GM10266 (cell line): ENCODE measurements at regions not wholly inside any gene's neighbourhood (a gene's known extent, or its start where the extent isn't known, plus 50 kb on each side); places are given as distances from the start of the nearest gene placed in this dataset.

ENCODE experiments used
- DNase-seq: peaks from one replicate; pipeline ENCODE4 v3.0.0; 2012; ENCODE audit errors: extremely low spot score
- TF ChIP-seq, protein P1 (sequence below): IDR thresholded peaks from 2 replicates; pipeline ENCODE4 v1.5.1; 2012; ENCODE audit warnings: mild to moderate bottlenecking, low read depth; ENCODE audit not compliant: control insufficient read depth, insufficient read depth; ENCODE audit errors: missing control alignments

DNA sequence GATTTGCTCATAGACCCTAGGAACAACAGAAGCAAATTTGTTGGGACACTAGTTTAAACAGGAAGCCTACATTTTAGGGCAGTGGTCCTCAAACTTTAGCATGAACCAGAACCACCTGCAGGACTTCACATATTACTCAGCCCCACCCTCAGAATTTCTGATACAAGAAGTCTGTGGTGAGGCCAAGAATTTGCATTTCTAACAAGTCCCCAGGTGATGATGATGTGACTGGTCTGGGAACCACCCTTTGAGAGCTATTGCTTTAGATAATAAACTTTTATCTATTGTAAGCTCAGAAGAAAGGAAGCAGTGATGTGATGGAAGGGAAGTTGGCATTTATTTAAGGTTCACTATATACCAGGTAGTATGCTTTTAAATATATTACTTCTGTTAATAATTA lies 194.0 kb downstream of the FAM181B start:
- no peak for DNase-seq
- TF ChIP-seq, protein P1, sequence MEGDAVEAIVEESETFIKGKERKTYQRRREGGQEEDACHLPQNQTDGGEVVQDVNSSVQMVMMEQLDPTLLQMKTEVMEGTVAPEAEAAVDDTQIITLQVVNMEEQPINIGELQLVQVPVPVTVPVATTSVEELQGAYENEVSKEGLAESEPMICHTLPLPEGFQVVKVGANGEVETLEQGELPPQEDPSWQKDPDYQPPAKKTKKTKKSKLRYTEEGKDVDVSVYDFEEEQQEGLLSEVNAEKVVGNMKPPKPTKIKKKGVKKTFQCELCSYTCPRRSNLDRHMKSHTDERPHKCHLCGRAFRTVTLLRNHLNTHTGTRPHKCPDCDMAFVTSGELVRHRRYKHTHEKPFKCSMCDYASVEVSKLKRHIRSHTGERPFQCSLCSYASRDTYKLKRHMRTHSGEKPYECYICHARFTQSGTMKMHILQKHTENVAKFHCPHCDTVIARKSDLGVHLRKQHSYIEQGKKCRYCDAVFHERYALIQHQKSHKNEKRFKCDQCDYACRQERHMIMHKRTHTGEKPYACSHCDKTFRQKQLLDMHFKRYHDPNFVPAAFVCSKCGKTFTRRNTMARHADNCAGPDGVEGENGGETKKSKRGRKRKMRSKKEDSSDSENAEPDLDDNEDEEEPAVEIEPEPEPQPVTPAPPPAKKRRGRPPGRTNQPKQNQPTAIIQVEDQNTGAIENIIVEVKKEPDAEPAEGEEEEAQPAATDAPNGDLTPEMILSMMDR, result no peak

DNA sequence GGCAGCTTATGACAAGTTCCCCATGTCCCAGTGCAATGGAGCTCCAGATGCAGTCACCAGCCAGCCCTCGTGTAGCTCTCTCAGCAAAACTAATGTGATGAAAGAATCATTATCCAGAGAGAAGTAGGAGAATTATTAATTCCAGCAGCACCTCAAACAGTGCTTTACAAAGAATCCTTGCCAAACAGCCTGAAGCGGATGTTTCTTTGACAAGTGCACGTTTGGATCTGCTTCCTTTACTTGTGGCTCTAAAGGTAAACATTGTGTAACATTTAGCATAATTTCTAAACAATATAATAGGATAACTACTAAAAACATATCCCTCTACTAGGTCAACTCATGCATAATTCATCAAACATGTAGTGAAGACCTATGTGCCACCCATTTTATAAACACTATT lies 197.0 kb downstream of the FAM181B start:
- no peak for DNase-seq

DNA sequence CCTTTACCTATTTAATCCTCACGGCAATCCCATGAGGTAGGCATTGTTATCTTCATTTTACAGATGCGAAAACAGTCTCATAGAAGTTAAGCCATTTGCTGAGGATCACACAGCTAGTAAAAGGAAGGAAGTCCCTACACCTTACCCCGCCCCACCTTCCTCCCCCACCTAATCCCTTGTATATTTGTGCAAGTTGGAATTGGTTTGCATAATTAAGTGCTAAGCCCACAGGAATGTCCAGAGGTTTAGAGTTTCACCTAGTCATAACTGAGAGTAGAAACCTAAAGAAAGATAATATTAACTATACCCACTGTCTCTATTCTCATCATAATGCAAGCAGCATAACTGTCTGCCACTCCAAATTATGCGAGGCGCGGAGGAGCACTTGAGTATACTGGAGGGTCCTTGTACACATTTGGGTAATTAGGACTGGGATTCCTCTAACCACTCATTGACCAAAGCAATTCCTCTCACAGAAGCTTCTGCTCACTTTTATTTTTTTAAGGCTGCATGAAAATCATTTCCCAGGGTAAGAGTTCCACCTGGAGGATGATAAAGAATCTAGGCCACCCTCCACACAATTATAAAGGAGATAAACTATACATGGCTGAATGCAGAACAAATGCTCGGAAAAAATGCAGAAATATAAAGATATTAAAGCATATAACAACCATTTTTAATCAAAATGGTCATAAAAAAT lies 199.9 kb downstream of the FAM181B start:
- TF ChIP-seq, protein P1, result no peak
- no peak for DNase-seq

More for the DNA sequence above, 197.0 kb downstream of the FAM181B start:
- TF ChIP-seq, protein P1, result no peak

DNA sequence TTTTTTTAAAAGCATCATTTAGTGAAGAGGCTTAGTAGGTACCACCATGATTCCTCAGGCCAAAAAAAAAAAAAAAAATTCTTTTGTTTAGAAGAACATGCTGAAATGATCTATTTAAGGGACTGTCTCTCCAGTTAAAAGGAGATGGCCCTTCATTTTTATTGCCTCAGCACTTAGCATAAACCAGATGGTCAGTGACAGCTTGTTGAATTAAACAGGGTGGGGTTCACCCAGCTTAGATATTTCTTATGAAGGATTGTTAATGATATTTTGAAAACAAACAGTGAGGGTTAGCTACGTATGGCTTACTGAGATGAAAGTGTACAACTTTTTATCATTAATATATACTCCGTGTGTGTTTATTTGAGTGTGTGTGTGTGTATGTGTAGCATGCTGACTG lies 203.7 kb downstream of the FAM181B start:
- DNase-seq, result no peak
- TF ChIP-seq, protein P1, result no peak

DNA sequence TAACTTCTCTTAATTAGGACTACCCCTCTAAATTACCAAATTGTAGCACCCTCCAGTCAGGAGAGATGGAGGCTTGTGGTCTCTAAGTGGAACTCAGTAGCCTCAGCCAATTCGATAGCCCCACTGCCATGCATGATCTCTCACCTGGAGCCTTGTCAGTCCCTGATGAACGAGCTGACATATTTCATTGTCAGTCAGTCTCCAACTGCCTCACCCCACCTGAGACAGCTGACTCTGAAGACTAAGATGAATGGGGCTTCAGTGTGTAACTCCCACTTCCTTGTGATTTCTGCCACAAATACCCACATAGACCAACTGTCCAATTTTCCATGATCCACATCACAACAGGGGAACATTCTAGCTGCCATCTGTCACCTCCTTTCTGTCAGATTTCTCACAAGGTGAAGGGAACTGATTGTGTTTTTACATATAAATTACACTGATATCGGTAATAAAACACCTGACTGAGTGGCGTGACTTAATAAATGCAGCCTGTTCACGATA lies 206.5 kb downstream of the FAM181B start:
- TF ChIP-seq, protein P1, result no peak
- DNase-seq, result no peak

DNA sequence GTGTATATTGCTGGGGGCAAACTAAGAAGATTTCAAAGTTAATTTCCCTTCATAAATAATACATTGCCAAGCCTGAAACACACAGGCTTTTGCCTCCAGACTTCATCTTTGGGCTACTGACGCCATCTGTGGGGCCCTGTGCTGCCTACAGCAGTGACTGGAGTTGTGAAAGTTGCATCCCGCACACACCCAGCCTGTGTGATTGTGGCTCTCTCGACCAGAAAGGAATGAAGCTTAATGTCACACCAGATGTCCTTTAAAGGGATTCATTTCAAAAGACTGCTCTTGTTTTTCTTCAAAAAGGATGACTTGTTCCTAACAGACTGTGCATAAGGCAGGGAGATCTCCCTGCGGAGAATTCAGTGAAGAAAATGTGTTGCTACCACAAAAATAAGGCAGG lies 210.5 kb downstream of the FAM181B start:
- TF ChIP-seq, protein P1, result no peak
- no peak for DNase-seq

DNA sequence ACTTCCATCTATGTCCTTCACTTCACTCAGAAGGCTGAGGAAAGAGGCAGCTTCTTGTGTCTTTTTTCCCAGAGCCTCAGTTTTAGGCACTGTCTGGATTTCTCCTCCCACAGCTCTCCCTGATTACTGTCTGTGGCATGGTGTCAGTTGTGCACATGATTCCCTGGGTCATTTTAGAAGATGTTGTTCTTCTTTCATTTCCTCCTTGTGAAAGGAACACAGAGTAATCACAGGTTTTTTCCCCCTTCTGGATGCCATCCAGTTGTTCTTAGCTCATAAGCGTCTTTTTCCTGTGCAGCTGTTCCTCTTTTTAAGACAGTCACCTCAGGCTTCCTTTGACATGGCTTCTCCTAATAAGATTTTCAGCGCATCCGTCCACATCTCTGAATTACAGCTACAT lies 212.2 kb downstream of the FAM181B start:
- TF ChIP-seq, protein P1, result no peak
- no peak for DNase-seq
